Mucosa of descending colon (tissue), 3 donors: ENCODE measurements at regions not wholly inside any gene's neighbourhood (a gene's known extent, or its start where the extent isn't known, plus 50 kb on each side); places are given as distances from the start of the nearest gene placed in this dataset.
A peak's percentile ranks its signal among the peaks of the same experiment; 100 is the strongest.

Experiments used
- ATAC-seq: fragments of 200-7000 bp; cut with Tn5 transposase; one replicate; pipeline ENCODE4 v1.9.1; 2020; ENCODE audit warnings: mild to moderate bottlenecking, moderate library complexity
- DNase-seq, 3 donors: peaks; one replicate each; pipeline ENCODE4 v3.0.0-alpha.2; 2020
- H3K36me3 ChIP-seq: fragments of 200-600 bp; one replicate; pipeline ENCODE4 v1.8.0; 2021; ENCODE audit warnings: low read depth, mild to moderate bottlenecking
- H3K4me1 ChIP-seq: fragments of 200-600 bp; one replicate; pipeline ENCODE4 v1.8.0; 2021; ENCODE audit warnings: low read depth, mild to moderate bottlenecking
- H3K4me3 ChIP-seq: fragments of 200-600 bp; one replicate; pipeline ENCODE4 v1.8.0; 2021; ENCODE audit warnings: mild to moderate bottlenecking
- H3K9me3 ChIP-seq: fragments of 200-600 bp; one replicate; pipeline ENCODE4 v1.8.0; 2021; ENCODE audit warnings: mild to moderate bottlenecking
- intact Hi-C, 2 donors: fragments of 100-400 bp; cut with DNase I in 1 of 2; cut with micrococcal nuclease in 1 of 2; formaldehyde crosslinking; loops; one replicate each; pipeline versions ENCODE4 v1.11.0 to v1.11.1; 2022; cut with DNase I, micrococcal nuclease
- TF ChIP-seq, protein P1 (sequence below): fragments of 200-600 bp; IDR thresholded peaks from one replicate; pipeline ENCODE4 v1.8.0; 2022; ENCODE audit warnings: antibody characterized with exemption, mild to moderate bottlenecking
- donor health status: DM: no; HTN: no; CAD: no; lungs with moderate emphysema.
- donor health status: DM: no; HTN: no; CAD: no.
- donor health status: DM: no; HTN: yes; CAD: no.

DNA sequence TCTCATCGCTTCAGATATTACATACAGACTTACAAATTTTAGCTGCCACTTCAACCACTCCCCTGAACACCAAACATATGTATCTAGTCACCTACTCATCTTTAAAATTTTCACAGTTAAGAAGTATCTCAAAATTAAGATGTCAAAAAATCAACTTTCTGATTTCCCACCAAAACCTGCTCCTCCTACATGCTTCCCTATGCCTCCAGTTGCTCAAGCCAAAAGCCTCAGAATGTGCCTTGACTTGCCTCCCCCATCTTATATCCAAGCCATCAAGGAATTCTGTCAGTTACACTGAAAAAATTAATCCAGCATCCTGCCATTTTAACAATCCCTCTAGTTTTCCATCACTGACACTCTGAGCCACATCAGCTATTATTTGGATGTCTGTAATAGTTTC is 85.0 kb downstream of the SPRY2 start:
- intact Hi-C loops, result no loop called here
- Histone ChIP-seq H3K4me3 (no peak overlapping the region), H3K4me1 (no peaks in the 10 kb centered on the region), H3K9me3 (no peaks in the 10 kb centered on the region), H3K36me3 (no peaks in the 10 kb centered on the region)
- TF ChIP-seq, protein P1, sequence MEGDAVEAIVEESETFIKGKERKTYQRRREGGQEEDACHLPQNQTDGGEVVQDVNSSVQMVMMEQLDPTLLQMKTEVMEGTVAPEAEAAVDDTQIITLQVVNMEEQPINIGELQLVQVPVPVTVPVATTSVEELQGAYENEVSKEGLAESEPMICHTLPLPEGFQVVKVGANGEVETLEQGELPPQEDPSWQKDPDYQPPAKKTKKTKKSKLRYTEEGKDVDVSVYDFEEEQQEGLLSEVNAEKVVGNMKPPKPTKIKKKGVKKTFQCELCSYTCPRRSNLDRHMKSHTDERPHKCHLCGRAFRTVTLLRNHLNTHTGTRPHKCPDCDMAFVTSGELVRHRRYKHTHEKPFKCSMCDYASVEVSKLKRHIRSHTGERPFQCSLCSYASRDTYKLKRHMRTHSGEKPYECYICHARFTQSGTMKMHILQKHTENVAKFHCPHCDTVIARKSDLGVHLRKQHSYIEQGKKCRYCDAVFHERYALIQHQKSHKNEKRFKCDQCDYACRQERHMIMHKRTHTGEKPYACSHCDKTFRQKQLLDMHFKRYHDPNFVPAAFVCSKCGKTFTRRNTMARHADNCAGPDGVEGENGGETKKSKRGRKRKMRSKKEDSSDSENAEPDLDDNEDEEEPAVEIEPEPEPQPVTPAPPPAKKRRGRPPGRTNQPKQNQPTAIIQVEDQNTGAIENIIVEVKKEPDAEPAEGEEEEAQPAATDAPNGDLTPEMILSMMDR, result no peak
- ATAC-seq, result no peak
- no peak for DNase-seq

DNA sequence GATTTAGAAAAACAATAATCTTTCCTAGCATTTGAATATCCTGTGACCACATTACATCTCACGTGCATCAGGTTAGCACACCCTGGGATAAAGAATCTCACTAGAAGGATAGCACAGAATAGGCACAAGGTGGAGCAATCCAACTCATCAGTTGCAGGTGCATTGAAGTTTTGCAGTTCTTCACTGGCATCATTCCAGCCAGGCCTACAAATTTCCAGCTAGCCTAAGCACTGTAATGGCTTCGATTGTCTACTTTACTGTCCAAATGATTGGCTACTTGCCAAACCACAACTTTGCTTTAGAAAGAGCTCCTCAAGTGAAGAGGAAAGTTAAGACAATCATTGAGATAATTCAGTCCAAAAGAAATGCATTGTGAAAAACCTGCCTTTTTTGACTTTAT is 89.5 kb downstream of the SPRY2 start:
- Histone ChIP-seq H3K4me1 (no peaks in the 10 kb centered on the region), H3K9me3 (no peaks in the 10 kb centered on the region), H3K4me3 (no peak overlapping the region), H3K36me3 (no peaks in the 10 kb centered on the region)
- peak; percentile 29 for ATAC-seq
- TF ChIP-seq, protein P1, result no peak
- intact Hi-C loops, result no loop called here
- peak in 1 of 3 donors; percentile 29 for DNase-seq

DNA sequence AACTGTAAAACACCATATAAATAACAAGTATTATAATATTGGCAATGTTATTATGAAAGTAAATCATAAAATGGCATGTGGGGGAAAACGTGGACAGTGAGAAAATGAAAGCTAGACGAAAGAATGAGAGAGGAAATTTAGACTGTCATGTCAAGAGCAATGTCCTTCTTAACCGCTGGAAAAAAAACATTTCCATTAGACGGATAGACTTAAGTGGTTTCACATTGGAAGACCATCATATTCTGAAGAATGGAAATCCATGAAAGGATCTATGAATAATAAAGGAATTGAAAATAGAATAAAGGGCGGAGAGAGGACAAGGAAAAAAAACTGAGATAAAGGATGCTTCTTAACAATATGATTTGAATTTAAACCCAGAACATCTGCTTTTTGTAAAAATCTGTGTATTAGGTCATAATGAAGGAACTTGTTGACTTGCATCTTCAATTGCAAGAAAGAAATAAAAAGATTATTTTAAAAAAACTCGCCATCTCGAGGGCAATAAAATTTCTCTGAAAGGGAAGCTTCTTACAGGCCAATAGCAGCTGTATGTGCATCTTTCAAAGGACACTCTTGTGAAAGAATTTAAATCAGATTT is 90.6 kb downstream of the SPRY2 start:
- H3K4me3 ChIP-seq, result no peak overlapping the region
- H3K36me3 ChIP-seq, result no peaks in the 10 kb centered on the region
- DNase-seq (no peak), ATAC-seq (no peak)
- intact Hi-C loops, result no loop called here
- no peaks in the 10 kb centered on the region for H3K4me1 ChIP-seq
- TF ChIP-seq, protein P1, result no peak
- H3K9me3 ChIP-seq, result no peaks in the 10 kb centered on the region

DNA sequence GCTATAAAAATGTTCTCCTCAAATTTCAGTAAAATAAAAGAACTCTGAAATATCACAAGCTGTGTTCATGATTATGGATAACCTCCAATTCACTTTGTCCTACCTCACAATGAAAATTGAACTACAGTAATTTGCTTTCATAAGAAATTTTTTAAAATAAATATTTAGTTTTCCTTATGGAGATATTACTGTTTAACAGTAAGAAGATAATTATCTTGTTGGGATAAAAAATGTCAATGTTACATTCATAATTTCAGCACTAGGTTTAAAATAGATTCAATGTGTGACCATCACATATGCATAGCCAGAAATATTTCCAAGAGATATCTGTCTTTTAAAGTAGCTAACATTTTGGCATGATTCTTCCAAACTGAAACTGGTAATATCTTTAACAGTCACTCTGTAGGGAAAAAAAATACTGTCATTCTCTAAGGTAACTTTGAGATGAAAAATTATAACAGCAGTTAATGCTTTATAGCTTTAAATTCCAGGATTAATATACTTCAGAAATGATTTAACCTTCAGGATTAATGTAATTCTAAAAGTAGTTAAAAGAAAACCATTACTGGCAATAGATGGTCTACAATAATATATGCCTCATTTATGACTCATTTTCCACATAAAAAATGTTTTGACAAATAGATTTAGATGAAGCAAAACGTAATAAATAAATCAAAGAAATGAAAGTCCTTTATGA is 91.3 kb downstream of the SPRY2 start:
- ATAC-seq, result no peak
- intact Hi-C loops, result no loop called here
- no peak for DNase-seq
- H3K4me1 ChIP-seq, result no peaks in the 10 kb centered on the region
- H3K9me3 ChIP-seq, result no peaks in the 10 kb centered on the region
- H3K36me3 ChIP-seq, result no peaks in the 10 kb centered on the region
- TF ChIP-seq, protein P1, result no peak
- no peak overlapping the region for H3K4me3 ChIP-seq

DNA sequence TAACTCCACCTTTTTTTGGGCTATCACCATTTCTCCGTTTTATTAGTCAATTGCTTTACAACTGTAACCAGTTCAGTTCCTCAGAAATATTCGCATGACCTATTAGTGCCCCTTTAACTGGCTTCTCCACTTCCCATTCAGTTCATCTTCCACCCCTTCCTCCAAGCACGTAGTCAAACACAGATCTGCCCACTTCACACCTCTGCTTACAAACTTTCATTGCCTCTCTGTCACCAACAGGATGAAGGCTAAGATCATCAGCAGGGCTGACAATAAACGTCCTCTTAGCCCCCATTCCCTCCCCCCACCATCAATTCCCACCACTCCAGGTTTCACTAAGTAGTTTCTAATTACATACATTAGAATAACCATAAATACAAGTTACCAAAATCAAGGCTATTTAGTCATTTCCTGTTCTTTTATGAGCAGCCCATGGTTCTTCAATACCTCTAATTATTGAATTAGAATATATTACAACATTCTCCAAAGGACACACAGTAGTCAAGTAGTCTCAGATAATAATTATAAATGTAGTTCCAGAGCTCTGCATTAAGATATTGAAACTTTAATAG is 95.7 kb downstream of the SPRY2 start:
- TF ChIP-seq, protein P1, result no peak
- H3K4me1 ChIP-seq, result peaks cover 7% of the 10 kb centered on the region
- H3K36me3 ChIP-seq, result no peaks in the 10 kb centered on the region
- intact Hi-C loops, result no loop called here
- ATAC-seq, result no peak
- H3K9me3 ChIP-seq, result no peaks in the 10 kb centered on the region
- H3K4me3 ChIP-seq, result no peak overlapping the region
- DNase-seq, result no peak
